ENCODE measurements at regions not wholly inside any gene's neighbourhood (a gene's known extent, or its start where the extent isn't known, plus 50 kb on each side); places are given as distances from the start of the nearest gene placed in this dataset.

GRCh38 chr7:7098280-7098818 lies 84.0 kb upstream of the C1GALT1 start:
- no peak for TF ChIP-seq CTCF (IDR thresholded peaks at IDR 0.05)
- TF ChIP-seq POLR2AphosphoS5 (IDR thresholded peaks at IDR 0.05): no peak
- TF ChIP-seq EP300 (IDR thresholded peaks at IDR 0.05): no peak

All from sigmoid colon (tissue), 4 donors.